ENCODE measurements at regions not wholly inside any gene's neighbourhood (a gene's known extent, or its start where the extent isn't known, plus 50 kb on each side); places are given as distances from the start of the nearest gene placed in this dataset.

DNA sequence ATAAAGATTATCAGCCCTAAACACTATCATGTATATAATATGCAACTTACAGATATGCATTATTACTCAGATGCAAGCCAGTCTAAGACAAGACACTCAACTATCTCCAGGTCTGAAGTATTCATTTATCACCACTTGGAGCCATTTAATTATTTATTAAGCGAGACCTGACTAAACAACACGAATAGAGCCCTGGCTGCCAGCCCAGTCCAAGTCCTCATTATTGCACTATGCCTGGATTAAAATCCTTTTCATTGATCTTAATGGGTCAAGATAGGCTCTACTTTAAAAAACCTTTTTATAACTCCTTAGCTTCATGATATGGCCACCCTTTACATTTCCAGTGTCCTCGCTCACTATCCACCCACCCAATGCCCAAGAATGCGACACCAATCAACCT lies 183.1 kb upstream of the MARCKS start:
- H3K79me2 ChIP-seq (ENCODE audit: insufficient read depth, low read length), result no peaks in the 10 kb centered on the region
- no peaks in the 10 kb centered on the region for H3K9me2 ChIP-seq (ENCODE audit: low read depth, low read length)
- H4K20me1 ChIP-seq (ENCODE audit: insufficient read depth, low read length), result no peaks in the 10 kb centered on the region
- no peaks in the 10 kb centered on the region for H3K27me3 ChIP-seq (ENCODE audit: insufficient read depth, low read length)
- H3K4me1 ChIP-seq (ENCODE audit: insufficient read depth, low read length, severe bottlenecking), result no peaks in the 10 kb centered on the region
- no peak overlapping the region for H3K27ac ChIP-seq (ENCODE audit: low read depth, low read length, poor library complexity, severe bottlenecking)
- no peaks in the 10 kb centered on the region for H3F3A ChIP-seq (ENCODE audit: insufficient read depth, low read length)
- no peak overlapping the region for H3K4me3 ChIP-seq (ENCODE audit: low read depth, low read length, poor library complexity, severe bottlenecking)
- no peaks in the 10 kb centered on the region for H3K9me3 ChIP-seq (ENCODE audit: low read length)
- H2AFZ ChIP-seq (ENCODE audit: low read length), result no peak overlapping the region
- H3K36me3 ChIP-seq (ENCODE audit: insufficient read depth, low read length), result no peaks in the 10 kb centered on the region
- no peak overlapping the region for H3K9ac ChIP-seq (ENCODE audit: low read length)
- no peak overlapping the region for H3K4me2 ChIP-seq (ENCODE audit: low read length)
- no peak for TF ChIP-seq EZH2 (IDR thresholded peaks at IDR 0.05; ENCODE audit: borderline replicate concordance, low read length)

DNA sequence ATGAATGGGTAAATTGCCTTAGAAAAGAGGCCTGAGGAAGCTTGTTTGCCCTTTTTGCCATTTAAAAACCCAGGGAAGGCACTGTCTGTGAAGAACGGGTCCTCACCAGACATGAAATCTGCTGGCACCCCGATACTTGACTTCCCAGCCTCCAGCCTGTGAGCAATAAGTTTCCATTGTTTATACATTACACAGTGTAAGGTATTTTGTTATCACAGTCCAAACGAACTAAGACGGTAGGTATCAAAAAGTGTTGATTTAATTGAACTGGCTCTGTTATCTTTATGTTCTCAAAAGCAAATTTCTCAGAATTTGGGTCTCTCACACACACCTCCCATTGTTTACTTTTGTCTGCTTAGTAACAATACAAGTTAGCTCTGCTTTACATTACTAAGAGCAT lies 181.1 kb upstream of the MARCKS start:
- H3K9ac ChIP-seq (ENCODE audit: low read length), result no peak overlapping the region

DNA sequence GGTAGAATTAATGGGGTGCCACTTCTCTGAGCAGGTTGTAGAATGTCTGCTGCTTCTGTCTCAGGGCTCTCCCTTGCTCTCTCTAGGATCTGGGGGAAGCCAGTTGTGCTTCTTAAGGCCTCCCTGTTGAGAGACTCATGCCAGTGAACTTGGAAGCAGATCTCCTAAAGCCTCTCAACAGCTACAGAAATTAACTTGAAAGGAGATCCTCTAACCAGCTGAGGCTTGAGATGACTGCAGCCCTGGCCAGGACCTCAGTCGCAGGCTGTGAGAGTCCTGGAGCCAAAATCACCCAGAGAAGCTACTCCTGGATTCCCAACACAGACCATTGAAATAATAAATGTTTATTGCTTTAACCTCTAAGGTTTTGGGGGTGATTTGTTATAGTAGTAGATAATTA lies 180.2 kb upstream of the MARCKS start:
- Histone ChIP-seq H3K27me3 (ENCODE audit: insufficient read depth, low read length) (no peaks in the 10 kb centered on the region), H3K27ac (ENCODE audit: low read depth, low read length, poor library complexity, severe bottlenecking) (no peak overlapping the region), H4K20me1 (ENCODE audit: insufficient read depth, low read length) (no peaks in the 10 kb centered on the region), H3K4me1 (ENCODE audit: insufficient read depth, low read length, severe bottlenecking) (peaks cover 6% of the 10 kb centered on the region), H3K4me3 (ENCODE audit: low read depth, low read length, poor library complexity, severe bottlenecking) (no peak overlapping the region), H3K9me2 (ENCODE audit: low read depth, low read length) (no peaks in the 10 kb centered on the region), H3K36me3 (ENCODE audit: insufficient read depth, low read length) (no peaks in the 10 kb centered on the region), H3K9ac (ENCODE audit: low read length) (no peak overlapping the region), H2AFZ (ENCODE audit: low read length) (no peak overlapping the region), H3K79me2 (ENCODE audit: insufficient read depth, low read length) (no peaks in the 10 kb centered on the region), H3K9me3 (ENCODE audit: low read length) (no peaks in the 10 kb centered on the region), H3F3A (ENCODE audit: insufficient read depth, low read length) (no peaks in the 10 kb centered on the region), H3K4me2 (ENCODE audit: low read length) (no peak overlapping the region)
- TF ChIP-seq, protein P1, sequence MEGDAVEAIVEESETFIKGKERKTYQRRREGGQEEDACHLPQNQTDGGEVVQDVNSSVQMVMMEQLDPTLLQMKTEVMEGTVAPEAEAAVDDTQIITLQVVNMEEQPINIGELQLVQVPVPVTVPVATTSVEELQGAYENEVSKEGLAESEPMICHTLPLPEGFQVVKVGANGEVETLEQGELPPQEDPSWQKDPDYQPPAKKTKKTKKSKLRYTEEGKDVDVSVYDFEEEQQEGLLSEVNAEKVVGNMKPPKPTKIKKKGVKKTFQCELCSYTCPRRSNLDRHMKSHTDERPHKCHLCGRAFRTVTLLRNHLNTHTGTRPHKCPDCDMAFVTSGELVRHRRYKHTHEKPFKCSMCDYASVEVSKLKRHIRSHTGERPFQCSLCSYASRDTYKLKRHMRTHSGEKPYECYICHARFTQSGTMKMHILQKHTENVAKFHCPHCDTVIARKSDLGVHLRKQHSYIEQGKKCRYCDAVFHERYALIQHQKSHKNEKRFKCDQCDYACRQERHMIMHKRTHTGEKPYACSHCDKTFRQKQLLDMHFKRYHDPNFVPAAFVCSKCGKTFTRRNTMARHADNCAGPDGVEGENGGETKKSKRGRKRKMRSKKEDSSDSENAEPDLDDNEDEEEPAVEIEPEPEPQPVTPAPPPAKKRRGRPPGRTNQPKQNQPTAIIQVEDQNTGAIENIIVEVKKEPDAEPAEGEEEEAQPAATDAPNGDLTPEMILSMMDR (IDR thresholded peaks at IDR 0.05; ENCODE audit: low read length), result no peak
- no peak for TF ChIP-seq EZH2 (IDR thresholded peaks at IDR 0.05; ENCODE audit: borderline replicate concordance, low read length)

More for the DNA sequence above, 181.1 kb upstream of the MARCKS start:
- no peaks in the 10 kb centered on the region for H3K36me3 ChIP-seq (ENCODE audit: insufficient read depth, low read length)
- no peak for TF ChIP-seq EZH2 (IDR thresholded peaks at IDR 0.05; ENCODE audit: borderline replicate concordance, low read length)
- TF ChIP-seq, protein P1 (IDR thresholded peaks at IDR 0.05; ENCODE audit: low read length), result no peak
- H4K20me1 ChIP-seq (ENCODE audit: insufficient read depth, low read length), result no peaks in the 10 kb centered on the region
- H3K4me1 ChIP-seq (ENCODE audit: insufficient read depth, low read length, severe bottlenecking), result no peaks in the 10 kb centered on the region
- no peak overlapping the region for H3K27ac ChIP-seq (ENCODE audit: low read depth, low read length, poor library complexity, severe bottlenecking)
- no peaks in the 10 kb centered on the region for H3F3A ChIP-seq (ENCODE audit: insufficient read depth, low read length)
- H3K4me3 ChIP-seq (ENCODE audit: low read depth, low read length, poor library complexity, severe bottlenecking), result no peak overlapping the region
- H3K27me3 ChIP-seq (ENCODE audit: insufficient read depth, low read length), result no peaks in the 10 kb centered on the region
- no peak overlapping the region for H3K4me2 ChIP-seq (ENCODE audit: low read length)
- no peaks in the 10 kb centered on the region for H3K79me2 ChIP-seq (ENCODE audit: insufficient read depth, low read length)
- H3K9me3 ChIP-seq (ENCODE audit: low read length), result no peaks in the 10 kb centered on the region
- no peak overlapping the region for H2AFZ ChIP-seq (ENCODE audit: low read length)
- H3K9me2 ChIP-seq (ENCODE audit: low read depth, low read length), result no peaks in the 10 kb centered on the region

DNA sequence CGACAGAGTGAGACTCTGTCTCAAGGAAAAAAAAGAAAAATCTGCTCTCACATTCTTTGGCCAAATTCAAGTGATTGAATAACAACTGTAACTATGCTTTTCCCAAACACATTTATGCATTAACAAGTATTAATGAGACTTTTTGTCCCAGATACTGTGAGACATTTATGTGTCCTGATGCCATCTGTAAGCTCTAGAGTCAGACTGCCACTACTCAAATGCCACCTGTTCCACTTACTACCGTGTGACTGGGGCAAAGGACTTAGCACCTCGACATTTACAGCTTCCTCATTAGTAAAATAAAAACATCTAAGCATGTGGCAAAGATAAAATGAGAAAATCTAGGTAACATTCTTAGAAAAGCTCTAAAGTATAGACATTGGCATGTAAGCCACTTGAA lies 178.1 kb upstream of the MARCKS start:
- H3K79me2 ChIP-seq (ENCODE audit: insufficient read depth, low read length), result no peaks in the 10 kb centered on the region
- no peaks in the 10 kb centered on the region for H3K36me3 ChIP-seq (ENCODE audit: insufficient read depth, low read length)
- no peak overlapping the region for H3K4me3 ChIP-seq (ENCODE audit: low read depth, low read length, poor library complexity, severe bottlenecking)
- H3K9ac ChIP-seq (ENCODE audit: low read length), result no peak overlapping the region
- TF ChIP-seq EZH2 (IDR thresholded peaks at IDR 0.05; ENCODE audit: borderline replicate concordance, low read length), result no peak
- TF ChIP-seq, protein P1 (IDR thresholded peaks at IDR 0.05; ENCODE audit: low read length), result no peak
- no peaks in the 10 kb centered on the region for H3K27me3 ChIP-seq (ENCODE audit: insufficient read depth, low read length)
- H3K9me3 ChIP-seq (ENCODE audit: low read length), result no peaks in the 10 kb centered on the region
- no peak overlapping the region for H3K4me2 ChIP-seq (ENCODE audit: low read length)
- no peak overlapping the region for H2AFZ ChIP-seq (ENCODE audit: low read length)
- H3F3A ChIP-seq (ENCODE audit: insufficient read depth, low read length), result no peaks in the 10 kb centered on the region
- no peaks in the 10 kb centered on the region for H3K9me2 ChIP-seq (ENCODE audit: low read depth, low read length)
- no peaks in the 10 kb centered on the region for H4K20me1 ChIP-seq (ENCODE audit: insufficient read depth, low read length)
- H3K27ac ChIP-seq (ENCODE audit: low read depth, low read length, poor library complexity, severe bottlenecking), result no peak overlapping the region
- H3K4me1 ChIP-seq (ENCODE audit: insufficient read depth, low read length, severe bottlenecking), result peaks cover 17% of the 10 kb centered on the region
